PC-9 (cell line): ENCODE measurements at regions not wholly inside any gene's neighbourhood (a gene's known extent, or its start where the extent isn't known, plus 50 kb on each side); places are given as distances from the start of the nearest gene placed in this dataset.

Experiments
- CTCF ChIP-seq: fragments of 200-600 bp; sonication (generic); conservative IDR thresholded peaks from 2 replicates; pipeline ENCODE4 v1.6.1; 2017; ENCODE audit warnings: mixed run types, antibody characterized with exemption, mild to moderate bottlenecking, moderate library complexity
- EZH2 ChIP-seq: fragments of 200-600 bp; sonication (generic); IDR thresholded peaks from 2 replicates; pipeline ENCODE4 v1.8.0; 2017; ENCODE audit warnings: antibody characterized with exemption, low read depth

DNA sequence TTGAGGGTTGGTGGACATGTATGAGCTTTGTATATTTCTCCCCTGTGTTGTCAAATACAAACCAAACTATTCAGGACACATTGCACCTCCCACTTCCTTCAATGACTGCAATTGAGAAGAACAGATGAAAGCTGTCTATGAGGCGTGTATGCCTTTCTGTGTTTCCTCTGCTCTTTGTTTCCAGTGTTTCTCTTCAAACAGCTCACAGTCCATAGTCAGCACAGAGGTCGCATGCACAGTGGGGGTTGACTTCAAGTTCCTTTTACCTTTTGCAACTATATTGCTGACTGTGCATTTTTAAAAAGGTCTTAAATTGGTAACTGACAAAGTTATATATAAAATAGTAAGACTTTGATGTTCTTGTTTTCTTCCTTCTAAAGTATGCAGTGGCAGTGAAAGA, 957.8 kb downstream of the C4orf33 start:
- no peak for TF ChIP-seq CTCF
- TF ChIP-seq EZH2: no peak
